WTC11 (cell line): ENCODE measurements at regions not wholly inside any gene's neighbourhood (a gene's known extent, or its start where the extent isn't known, plus 50 kb on each side); places are given as distances from the start of the nearest gene placed in this dataset.

Source experiments
- ATAC-seq: fragments of 200-7000 bp; cut with Tn5 transposase; 2 replicates; pipeline ENCODE4 v1.10.0; 2021; ENCODE audit warnings: mild to moderate bottlenecking, moderate library complexity
- CTCF ChIA-PET: fragments of 300-600 bp; sonication (Branson Sonifier 250); formaldehyde crosslinking; loops from one replicate; lab custom pipeline; 2021; ENCODE audit warnings: antibody characterized with exemption; lab: Charles Lee
- POLR2A ChIA-PET: fragments of 350-600 bp; sonication (Branson Sonifier 250); formaldehyde crosslinking; loops from one replicate; lab custom pipeline; 2021; ENCODE audit warnings: antibody characterized with exemption; lab: Charles Lee
- DNase-seq: peaks from one replicate; pipeline ENCODE4 v3.0.0; 2021; ENCODE audit warnings: low spot score
- H3K27ac Mint-ChIP-seq: 2 replicates; pipeline ENCODE4 v1.8.0; 2021; ENCODE audit warnings: mixed read lengths
- H3K27me3 Mint-ChIP-seq: 2 replicates; pipeline ENCODE4 v1.8.0; 2021; ENCODE audit warnings: low read depth, mild to moderate bottlenecking, moderate library complexity, mixed read lengths
- H3K36me3 Mint-ChIP-seq: 2 replicates; pipeline ENCODE4 v1.8.0; 2021; ENCODE audit warnings: mixed read lengths
- H3K4me1 Mint-ChIP-seq: 2 replicates; pipeline ENCODE4 v1.8.0; 2022; ENCODE audit warnings: mixed read lengths
- H3K4me3 Mint-ChIP-seq: 2 replicates; pipeline ENCODE4 v1.8.0; 2021; ENCODE audit warnings: mild to moderate bottlenecking, moderate library complexity, mixed read lengths
- H3K9me3 Mint-ChIP-seq: 2 replicates; pipeline ENCODE4 v1.8.0; 2021; ENCODE audit warnings: mixed read lengths
- FOXP4 ChIP-seq: sonication (generic); formaldehyde crosslinking; IDR thresholded peaks from 2 replicates; pipeline ENCODE4 v1.8.0; 2022; ENCODE audit warnings: mild to moderate bottlenecking, missing genetic modification reagents
- JAZF1 ChIP-seq: fragments of 250-450 bp; sonication (Bioruptor Pico); IDR thresholded peaks from 2 replicates; pipeline ENCODE4 v1.9.0; 2021; ENCODE audit warnings: moderate library complexity, mild to moderate bottlenecking, inconsistent platforms
- NFYB ChIP-seq: sonication (generic); formaldehyde crosslinking; conservative IDR thresholded peaks from 2 replicates; pipeline ENCODE4 v1.8.0; 2022; ENCODE audit warnings: low read depth, missing genetic modification reagents
- PRRX2 ChIP-seq: fragments of 250-450 bp; sonication (Bioruptor Pico); IDR thresholded peaks from 2 replicates; pipeline ENCODE4 v1.8.0; 2021; ENCODE audit warnings: mild to moderate bottlenecking
- SMAD3 ChIP-seq: sonication (generic); formaldehyde crosslinking; IDR thresholded peaks from 2 replicates; pipeline ENCODE4 v1.8.0; 2022; ENCODE audit warnings: missing genetic modification reagents, mild to moderate bottlenecking, borderline replicate concordance
- ZMAT4 ChIP-seq: fragments of 250-450 bp; sonication (Bioruptor Pico); IDR thresholded peaks from 2 replicates; pipeline ENCODE4 v1.9.0; 2021; ENCODE audit warnings: mild to moderate bottlenecking
- ZNF423 ChIP-seq: fragments of 250-450 bp; sonication (Bioruptor Pico); IDR thresholded peaks from 2 replicates; pipeline ENCODE4 v2.1.2; 2022; ENCODE audit warnings: mild to moderate bottlenecking, moderate library complexity
- ZNF425 ChIP-seq: fragments of 250-450 bp; sonication (Bioruptor Pico); conservative IDR thresholded peaks from 2 replicates; pipeline ENCODE4 v1.9.0; 2021; ENCODE audit warnings: mild to moderate bottlenecking
- TF ChIP-seq, protein P1 (sequence below): fragments of 200-600 bp; IDR thresholded peaks from 2 replicates; pipeline ENCODE4 v1.8.0; 2022; ENCODE audit warnings: antibody characterized with exemption
- TF ChIP-seq, protein P2 (sequence below): sonication (generic); formaldehyde crosslinking; IDR thresholded peaks from 2 replicates; pipeline ENCODE4 v1.8.1; 2022; ENCODE audit warnings: mild to moderate bottlenecking, missing genetic modification reagents, moderate library complexity, borderline replicate concordance
- TF ChIP-seq, protein P3 (sequence below): sonication (generic); formaldehyde crosslinking; IDR thresholded peaks from 2 replicates; pipeline ENCODE4 v1.8.1; 2022; ENCODE audit warnings: low read depth, mild to moderate bottlenecking, moderate library complexity, missing genetic modification reagents, borderline replicate concordance
- TF ChIP-seq, protein P4 (sequence below): fragments of 250-450 bp; sonication (Bioruptor Pico); IDR thresholded peaks from 2 replicates; pipeline ENCODE4 v1.9.0; 2021; ENCODE audit warnings: moderate library complexity, mild to moderate bottlenecking, inconsistent platforms, borderline replicate concordance
- TF ChIP-seq, protein P5 (sequence below): sonication (generic); formaldehyde crosslinking; IDR thresholded peaks from 2 replicates; pipeline ENCODE4 v1.8.1; 2023; ENCODE audit warnings: mild to moderate bottlenecking, missing genetic modification reagents, borderline replicate concordance
- TF ChIP-seq, protein P6 (sequence below): sonication (generic); formaldehyde crosslinking; IDR thresholded peaks from 2 replicates; pipeline ENCODE4 v1.8.0; 2022; ENCODE audit warnings: mild to moderate bottlenecking, missing genetic modification reagents

GRCh38 chr5:111972548-111972947, 215.6 kb upstream of the NREP start (continued):
- TF ChIP-seq, protein P1, sequence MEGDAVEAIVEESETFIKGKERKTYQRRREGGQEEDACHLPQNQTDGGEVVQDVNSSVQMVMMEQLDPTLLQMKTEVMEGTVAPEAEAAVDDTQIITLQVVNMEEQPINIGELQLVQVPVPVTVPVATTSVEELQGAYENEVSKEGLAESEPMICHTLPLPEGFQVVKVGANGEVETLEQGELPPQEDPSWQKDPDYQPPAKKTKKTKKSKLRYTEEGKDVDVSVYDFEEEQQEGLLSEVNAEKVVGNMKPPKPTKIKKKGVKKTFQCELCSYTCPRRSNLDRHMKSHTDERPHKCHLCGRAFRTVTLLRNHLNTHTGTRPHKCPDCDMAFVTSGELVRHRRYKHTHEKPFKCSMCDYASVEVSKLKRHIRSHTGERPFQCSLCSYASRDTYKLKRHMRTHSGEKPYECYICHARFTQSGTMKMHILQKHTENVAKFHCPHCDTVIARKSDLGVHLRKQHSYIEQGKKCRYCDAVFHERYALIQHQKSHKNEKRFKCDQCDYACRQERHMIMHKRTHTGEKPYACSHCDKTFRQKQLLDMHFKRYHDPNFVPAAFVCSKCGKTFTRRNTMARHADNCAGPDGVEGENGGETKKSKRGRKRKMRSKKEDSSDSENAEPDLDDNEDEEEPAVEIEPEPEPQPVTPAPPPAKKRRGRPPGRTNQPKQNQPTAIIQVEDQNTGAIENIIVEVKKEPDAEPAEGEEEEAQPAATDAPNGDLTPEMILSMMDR: no peak
- TF ChIP-seq FOXP4 (CRISPR knock-in tag) (no peak), ZNF425 (CRISPR knock-in tag) (no peak), NFYB (CRISPR knock-in tag) (no peak), PRRX2 (no peak), ZMAT4 (CRISPR knock-in tag) (no peak), SMAD3 (CRISPR knock-in tag) (no peak)
- TF ChIP-seq, protein P2, sequence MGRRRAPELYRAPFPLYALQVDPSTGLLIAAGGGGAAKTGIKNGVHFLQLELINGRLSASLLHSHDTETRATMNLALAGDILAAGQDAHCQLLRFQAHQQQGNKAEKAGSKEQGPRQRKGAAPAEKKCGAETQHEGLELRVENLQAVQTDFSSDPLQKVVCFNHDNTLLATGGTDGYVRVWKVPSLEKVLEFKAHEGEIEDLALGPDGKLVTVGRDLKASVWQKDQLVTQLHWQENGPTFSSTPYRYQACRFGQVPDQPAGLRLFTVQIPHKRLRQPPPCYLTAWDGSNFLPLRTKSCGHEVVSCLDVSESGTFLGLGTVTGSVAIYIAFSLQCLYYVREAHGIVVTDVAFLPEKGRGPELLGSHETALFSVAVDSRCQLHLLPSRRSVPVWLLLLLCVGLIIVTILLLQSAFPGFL (CRISPR knock-in tag): no peak
- TF ChIP-seq, protein P3, sequence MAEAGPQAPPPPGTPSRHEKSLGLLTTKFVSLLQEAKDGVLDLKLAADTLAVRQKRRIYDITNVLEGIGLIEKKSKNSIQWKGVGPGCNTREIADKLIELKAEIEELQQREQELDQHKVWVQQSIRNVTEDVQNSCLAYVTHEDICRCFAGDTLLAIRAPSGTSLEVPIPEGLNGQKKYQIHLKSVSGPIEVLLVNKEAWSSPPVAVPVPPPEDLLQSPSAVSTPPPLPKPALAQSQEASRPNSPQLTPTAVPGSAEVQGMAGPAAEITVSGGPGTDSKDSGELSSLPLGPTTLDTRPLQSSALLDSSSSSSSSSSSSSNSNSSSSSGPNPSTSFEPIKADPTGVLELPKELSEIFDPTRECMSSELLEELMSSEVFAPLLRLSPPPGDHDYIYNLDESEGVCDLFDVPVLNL: no peak
- TF ChIP-seq, protein P4, sequence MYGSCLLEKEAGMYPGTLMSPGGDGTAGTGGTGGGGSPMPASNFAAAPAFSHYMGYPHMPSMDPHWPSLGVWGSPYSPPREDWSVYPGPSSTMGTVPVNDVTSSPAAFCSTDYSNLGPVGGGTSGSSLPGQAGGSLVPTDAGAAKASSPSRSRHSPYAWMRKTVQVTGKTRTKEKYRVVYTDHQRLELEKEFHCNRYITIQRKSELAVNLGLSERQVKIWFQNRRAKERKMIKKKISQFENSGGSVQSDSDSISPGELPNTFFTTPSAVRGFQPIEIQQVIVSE (CRISPR knock-in tag): no peak
- TF ChIP-seq, all 79 proteins: peak for 0

- POLR2A ChIA-PET: no interaction called here
- DNase-seq (no peak), ATAC-seq (no peak)
- Mint-ChIP-seq H3K4me3 (no peak overlapping the region), H3K27me3 (no peaks in the 10 kb centered on the region), H3K4me1 (no peaks in the 10 kb centered on the region), H3K36me3 (no peaks in the 10 kb centered on the region)
- TF ChIP-seq, protein P5, sequence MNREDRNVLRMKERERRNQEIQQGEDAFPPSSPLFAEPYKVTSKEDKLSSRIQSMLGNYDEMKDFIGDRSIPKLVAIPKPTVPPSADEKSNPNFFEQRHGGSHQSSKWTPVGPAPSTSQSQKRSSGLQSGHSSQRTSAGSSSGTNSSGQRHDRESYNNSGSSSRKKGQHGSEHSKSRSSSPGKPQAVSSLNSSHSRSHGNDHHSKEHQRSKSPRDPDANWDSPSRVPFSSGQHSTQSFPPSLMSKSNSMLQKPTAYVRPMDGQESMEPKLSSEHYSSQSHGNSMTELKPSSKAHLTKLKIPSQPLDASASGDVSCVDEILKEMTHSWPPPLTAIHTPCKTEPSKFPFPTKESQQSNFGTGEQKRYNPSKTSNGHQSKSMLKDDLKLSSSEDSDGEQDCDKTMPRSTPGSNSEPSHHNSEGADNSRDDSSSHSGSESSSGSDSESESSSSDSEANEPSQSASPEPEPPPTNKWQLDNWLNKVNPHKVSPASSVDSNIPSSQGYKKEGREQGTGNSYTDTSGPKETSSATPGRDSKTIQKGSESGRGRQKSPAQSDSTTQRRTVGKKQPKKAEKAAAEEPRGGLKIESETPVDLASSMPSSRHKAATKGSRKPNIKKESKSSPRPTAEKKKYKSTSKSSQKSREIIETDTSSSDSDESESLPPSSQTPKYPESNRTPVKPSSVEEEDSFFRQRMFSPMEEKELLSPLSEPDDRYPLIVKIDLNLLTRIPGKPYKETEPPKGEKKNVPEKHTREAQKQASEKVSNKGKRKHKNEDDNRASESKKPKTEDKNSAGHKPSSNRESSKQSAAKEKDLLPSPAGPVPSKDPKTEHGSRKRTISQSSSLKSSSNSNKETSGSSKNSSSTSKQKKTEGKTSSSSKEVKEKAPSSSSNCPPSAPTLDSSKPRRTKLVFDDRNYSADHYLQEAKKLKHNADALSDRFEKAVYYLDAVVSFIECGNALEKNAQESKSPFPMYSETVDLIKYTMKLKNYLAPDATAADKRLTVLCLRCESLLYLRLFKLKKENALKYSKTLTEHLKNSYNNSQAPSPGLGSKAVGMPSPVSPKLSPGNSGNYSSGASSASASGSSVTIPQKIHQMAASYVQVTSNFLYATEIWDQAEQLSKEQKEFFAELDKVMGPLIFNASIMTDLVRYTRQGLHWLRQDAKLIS (CRISPR knock-in tag): no peak
- TF ChIP-seq, protein P6, sequence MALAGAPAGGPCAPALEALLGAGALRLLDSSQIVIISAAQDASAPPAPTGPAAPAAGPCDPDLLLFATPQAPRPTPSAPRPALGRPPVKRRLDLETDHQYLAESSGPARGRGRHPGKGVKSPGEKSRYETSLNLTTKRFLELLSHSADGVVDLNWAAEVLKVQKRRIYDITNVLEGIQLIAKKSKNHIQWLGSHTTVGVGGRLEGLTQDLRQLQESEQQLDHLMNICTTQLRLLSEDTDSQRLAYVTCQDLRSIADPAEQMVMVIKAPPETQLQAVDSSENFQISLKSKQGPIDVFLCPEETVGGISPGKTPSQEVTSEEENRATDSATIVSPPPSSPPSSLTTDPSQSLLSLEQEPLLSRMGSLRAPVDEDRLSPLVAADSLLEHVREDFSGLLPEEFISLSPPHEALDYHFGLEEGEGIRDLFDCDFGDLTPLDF (CRISPR knock-in tag): no peak
- TF ChIP-seq JAZF1 (CRISPR knock-in tag): no peak
- TF ChIP-seq ZNF423: no peak
- TF ChIP-seq, all 79 proteins: peak for 0
- H3K9me3 Mint-ChIP-seq: no peaks in the 10 kb centered on the region
- H3K27ac Mint-ChIP-seq: no peak overlapping the region
- CTCF ChIA-PET: interaction anchor here (0.7 kb wide), 1 partner anchor 478 kb away, joined by 3 read pairs; no protein-coding TSS in a partner anchor
These were observed 215.1 kb upstream of the NREP start for GRCh38 chr5:111972080-111972479.
